ENCODE measurements at regions not wholly inside any gene's neighbourhood (a gene's known extent, or its start where the extent isn't known, plus 50 kb on each side); places are given as distances from the start of the nearest gene placed in this dataset.

DNA sequence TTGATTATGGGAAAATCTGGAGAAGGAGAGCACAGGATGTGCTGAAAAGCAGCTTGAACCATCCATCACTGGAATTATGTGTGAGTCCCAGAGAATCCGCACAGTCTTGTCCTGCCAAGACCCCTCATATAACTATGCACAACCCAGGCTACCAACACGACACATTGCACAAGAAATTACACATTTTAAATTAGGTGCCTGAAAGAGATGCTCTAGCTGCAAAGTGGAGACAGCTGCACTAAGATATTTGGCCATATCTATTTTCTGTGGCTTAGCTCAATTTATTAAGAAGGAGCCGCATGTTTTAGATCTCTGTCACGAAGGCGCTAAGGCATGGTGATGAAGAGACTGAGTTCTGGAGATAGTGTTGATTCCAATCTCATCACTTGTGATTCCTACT lies 1308.4 kb downstream of the CDH8 start:
- no peaks in the 10 kb centered on the region for H3K36me3 ChIP-seq (ENCODE audit: control insufficient read depth, insufficient read depth, low read length)
- H3K4me3 ChIP-seq (ENCODE audit: low read depth, low read length), result no peak overlapping the region
- no peak for DNase-seq (ENCODE audit: low read depth)
- TF ChIP-seq, protein P1, sequence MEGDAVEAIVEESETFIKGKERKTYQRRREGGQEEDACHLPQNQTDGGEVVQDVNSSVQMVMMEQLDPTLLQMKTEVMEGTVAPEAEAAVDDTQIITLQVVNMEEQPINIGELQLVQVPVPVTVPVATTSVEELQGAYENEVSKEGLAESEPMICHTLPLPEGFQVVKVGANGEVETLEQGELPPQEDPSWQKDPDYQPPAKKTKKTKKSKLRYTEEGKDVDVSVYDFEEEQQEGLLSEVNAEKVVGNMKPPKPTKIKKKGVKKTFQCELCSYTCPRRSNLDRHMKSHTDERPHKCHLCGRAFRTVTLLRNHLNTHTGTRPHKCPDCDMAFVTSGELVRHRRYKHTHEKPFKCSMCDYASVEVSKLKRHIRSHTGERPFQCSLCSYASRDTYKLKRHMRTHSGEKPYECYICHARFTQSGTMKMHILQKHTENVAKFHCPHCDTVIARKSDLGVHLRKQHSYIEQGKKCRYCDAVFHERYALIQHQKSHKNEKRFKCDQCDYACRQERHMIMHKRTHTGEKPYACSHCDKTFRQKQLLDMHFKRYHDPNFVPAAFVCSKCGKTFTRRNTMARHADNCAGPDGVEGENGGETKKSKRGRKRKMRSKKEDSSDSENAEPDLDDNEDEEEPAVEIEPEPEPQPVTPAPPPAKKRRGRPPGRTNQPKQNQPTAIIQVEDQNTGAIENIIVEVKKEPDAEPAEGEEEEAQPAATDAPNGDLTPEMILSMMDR (IDR thresholded peaks at IDR 0.05; ENCODE audit: insufficient read depth, low read length, severe bottlenecking), result no peak
- FAIRE-seq, result no peak
- H3K27me3 ChIP-seq (ENCODE audit: control insufficient read depth, insufficient read depth, low read length), result no peaks in the 10 kb centered on the region

DNA sequence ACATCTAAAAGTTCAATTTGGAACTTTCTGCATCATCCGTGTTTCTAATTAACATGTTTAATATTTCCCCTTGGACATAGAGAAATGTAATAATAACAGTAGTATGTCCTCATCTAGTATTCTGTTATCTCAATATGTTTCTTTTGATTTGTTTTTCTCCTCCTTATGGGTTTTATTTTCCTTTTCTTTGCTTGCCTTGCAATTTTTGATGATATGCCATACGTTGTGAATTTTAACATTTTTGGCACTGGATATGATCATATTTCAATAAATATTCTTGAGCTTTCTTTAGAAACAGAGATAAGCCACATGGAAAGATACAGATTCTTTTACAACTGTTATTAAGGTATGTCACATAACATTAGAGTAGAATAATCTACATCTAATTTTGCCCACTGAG lies 1316.2 kb downstream of the CDH8 start:
- no peaks in the 10 kb centered on the region for H3K36me3 ChIP-seq (ENCODE audit: control insufficient read depth, insufficient read depth, low read length)
- H3K27me3 ChIP-seq (ENCODE audit: control insufficient read depth, insufficient read depth, low read length), result no peaks in the 10 kb centered on the region
- no peak overlapping the region for H3K4me3 ChIP-seq (ENCODE audit: low read depth, low read length)
- no peak for DNase-seq (ENCODE audit: low read depth)
- no peak for FAIRE-seq
- TF ChIP-seq, protein P1 (IDR thresholded peaks at IDR 0.05; ENCODE audit: insufficient read depth, low read length, severe bottlenecking), result no peak

DNA sequence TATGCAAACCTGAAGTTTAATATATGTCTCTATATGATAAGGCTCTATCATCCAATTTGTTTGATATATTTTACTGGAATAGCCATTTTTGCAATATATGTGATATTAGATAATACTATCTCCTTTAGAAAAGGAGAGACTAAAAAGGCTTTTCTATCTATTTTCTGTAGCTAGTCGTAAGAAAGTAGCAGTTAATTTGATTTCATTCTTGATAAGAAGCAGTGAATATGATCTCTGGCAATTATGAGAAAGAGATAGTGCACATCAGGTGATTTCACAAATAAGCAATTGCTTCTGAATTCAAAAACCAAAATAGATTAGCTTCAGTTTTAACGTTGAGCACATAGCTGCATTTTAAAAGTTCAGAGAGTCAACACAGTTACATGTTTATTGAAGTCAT lies 1318.4 kb downstream of the CDH8 start:
- H3K27me3 ChIP-seq (ENCODE audit: control insufficient read depth, insufficient read depth, low read length), result no peaks in the 10 kb centered on the region
- FAIRE-seq (no peak), DNase-seq (ENCODE audit: low read depth) (no peak)
- no peaks in the 10 kb centered on the region for H3K36me3 ChIP-seq (ENCODE audit: control insufficient read depth, insufficient read depth, low read length)
- H3K4me3 ChIP-seq (ENCODE audit: low read depth, low read length), result no peak overlapping the region
- TF ChIP-seq, protein P1 (IDR thresholded peaks at IDR 0.05; ENCODE audit: insufficient read depth, low read length, severe bottlenecking), result no peak

DNA sequence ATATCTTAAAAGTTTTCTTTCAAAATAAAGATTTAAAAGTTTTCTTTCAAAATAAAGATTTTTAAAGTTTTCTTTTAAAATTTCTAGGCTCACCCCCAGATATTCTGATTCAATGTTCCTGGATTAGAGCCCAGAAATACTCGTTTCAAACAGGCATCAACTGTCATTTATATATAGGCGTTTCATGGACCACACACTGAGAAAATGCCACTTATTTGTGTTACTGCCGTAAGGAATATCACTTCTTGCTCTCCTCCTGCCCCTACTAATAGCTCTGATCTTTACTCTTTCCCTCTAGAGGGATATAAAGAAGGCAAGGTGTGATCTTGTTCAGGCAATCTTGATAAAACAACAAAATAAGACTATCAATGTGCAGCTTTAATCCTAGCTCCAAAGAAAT lies 1324.1 kb downstream of the CDH8 start:
- Histone ChIP-seq H3K36me3 (ENCODE audit: control insufficient read depth, insufficient read depth, low read length) (no peaks in the 10 kb centered on the region), H3K27me3 (ENCODE audit: control insufficient read depth, insufficient read depth, low read length) (no peaks in the 10 kb centered on the region), H3K4me3 (ENCODE audit: low read depth, low read length) (no peak overlapping the region)
- DNase-seq (ENCODE audit: low read depth), result no peak
- no peak for FAIRE-seq
- TF ChIP-seq, protein P1 (IDR thresholded peaks at IDR 0.05; ENCODE audit: insufficient read depth, low read length, severe bottlenecking), result no peak

DNA sequence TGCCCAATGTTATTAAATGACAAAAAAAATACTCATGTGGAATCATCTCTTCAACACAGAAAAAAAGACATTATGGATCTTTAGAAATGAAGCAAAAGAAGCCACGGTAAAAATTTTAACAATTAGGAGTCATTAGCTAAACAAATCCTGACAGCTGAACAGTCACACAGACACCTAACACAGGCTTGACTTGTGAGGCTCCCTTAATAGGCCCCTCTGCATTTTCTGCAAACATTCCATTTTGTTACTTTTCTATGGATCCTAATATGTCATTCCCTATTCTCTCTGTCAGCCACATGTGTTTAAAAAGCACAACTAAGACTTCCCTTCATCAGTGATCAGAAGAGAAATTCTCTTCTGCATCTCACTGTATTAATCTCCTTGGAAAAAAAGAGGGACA lies 1331.5 kb downstream of the CDH8 start:
- DNase-seq (ENCODE audit: low read depth), result no peak
- no peaks in the 10 kb centered on the region for H3K36me3 ChIP-seq (ENCODE audit: control insufficient read depth, insufficient read depth, low read length)
- FAIRE-seq, result no peak
- H3K4me3 ChIP-seq (ENCODE audit: low read depth, low read length), result no peak overlapping the region
- TF ChIP-seq, protein P1 (IDR thresholded peaks at IDR 0.05; ENCODE audit: insufficient read depth, low read length, severe bottlenecking), result no peak
- no peaks in the 10 kb centered on the region for H3K27me3 ChIP-seq (ENCODE audit: control insufficient read depth, insufficient read depth, low read length)

DNA sequence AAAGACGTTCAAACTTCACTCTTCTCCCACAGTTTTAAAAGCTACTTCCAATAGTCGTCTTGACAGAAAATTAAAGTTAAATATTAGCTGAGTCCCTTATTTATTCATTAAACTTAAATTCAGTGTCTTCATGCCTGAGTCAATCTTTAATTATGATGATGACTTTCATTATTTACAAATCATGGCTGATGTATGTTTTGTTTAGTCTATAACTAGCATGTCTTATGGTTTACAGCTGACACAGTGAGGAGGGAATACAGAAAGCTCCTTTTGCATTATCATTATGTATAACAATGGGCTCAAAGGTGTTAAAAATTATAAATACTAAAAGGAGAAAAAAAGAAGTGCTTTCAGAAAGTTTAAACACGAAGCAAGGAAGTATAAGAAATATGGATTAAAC lies 1333.1 kb downstream of the CDH8 start:
- Histone ChIP-seq H3K4me3 (ENCODE audit: low read depth, low read length) (no peak overlapping the region), H3K36me3 (ENCODE audit: control insufficient read depth, insufficient read depth, low read length) (no peaks in the 10 kb centered on the region), H3K27me3 (ENCODE audit: control insufficient read depth, insufficient read depth, low read length) (no peaks in the 10 kb centered on the region)
- no peak for DNase-seq (ENCODE audit: low read depth)
- FAIRE-seq, result no peak
- TF ChIP-seq, protein P1 (IDR thresholded peaks at IDR 0.05; ENCODE audit: insufficient read depth, low read length, severe bottlenecking), result no peak

Data from bronchial epithelial cell (primary cell).